ENCODE measurements at regions not wholly inside any gene's neighbourhood (a gene's known extent, or its start where the extent isn't known, plus 50 kb on each side); places are given as distances from the start of the nearest gene placed in this dataset.
"Not testable (repeated sequence)": the region's sequence is repeated elsewhere in the genome, so short reads cannot be mapped to it uniquely, and the experiment has no call there.

GRCh38 chr12:60498656-60499055 is 902.8 kb downstream of the SLC16A7 start:
- DNase-seq (ENCODE audit: low read depth in 2 of 2) = no peak

- DNase-seq (ENCODE audit: low read depth in 2 of 2) = no peak
Measured at GRCh38 chr12:60501124-60501729, 905.4 kb downstream of the SLC16A7 start.

GRCh38 chr12:60522684-60523400 is 927.0 kb downstream of the SLC16A7 start:
- DNase-seq (ENCODE audit: low read depth in 2 of 2) = no peak

- DNase-seq (ENCODE audit: low read depth in 2 of 2) = no peak
Measured at GRCh38 chr12:60529261-60529660, 933.4 kb downstream of the SLC16A7 start.

GRCh38 chr12:60529723-60530122 is 933.9 kb downstream of the SLC16A7 start:
- DNase-seq (ENCODE audit: low read depth in 2 of 2) = no peak

- DNase-seq (ENCODE audit: low read depth in 2 of 2) = no peak
Measured at GRCh38 chr12:60535363-60535762, 939.5 kb downstream of the SLC16A7 start.

GRCh38 chr12:60539592-60539991 is 943.8 kb downstream of the SLC16A7 start:
- no peak for DNase-seq (ENCODE audit: low read depth in 2 of 2)

GRCh38 chr12:60568914-60569313 is 973.1 kb downstream of the SLC16A7 start:
- no peak for DNase-seq (ENCODE audit: low read depth in 2 of 2)

GRCh38 chr12:60577607-60578006 is 981.8 kb downstream of the SLC16A7 start:
- no peak for DNase-seq (ENCODE audit: low read depth in 2 of 2)

GRCh38 chr12:60587664-60588063 is 991.8 kb downstream of the SLC16A7 start:
- DNase-seq (ENCODE audit: low read depth in 2 of 2) = not testable (repeated sequence)

GRCh38 chr12:60594035-60594711 is 998.3 kb downstream of the SLC16A7 start:
- no peak for DNase-seq (ENCODE audit: low read depth in 2 of 2)

- no peak for DNase-seq (ENCODE audit: low read depth in 2 of 2)
Measured at GRCh38 chr12:60602601-60603000, 1006.8 kb downstream of the SLC16A7 start.

GRCh38 chr12:60603475-60603874 is 1007.6 kb downstream of the SLC16A7 start:
- DNase-seq (ENCODE audit: low read depth in 2 of 2) = not testable (repeated sequence)

GRCh38 chr12:60616400-60616799 is 1020.6 kb downstream of the SLC16A7 start:
- DNase-seq (ENCODE audit: low read depth in 2 of 2) = no peak

GRCh38 chr12:60630796-60631195 is 1035.0 kb downstream of the SLC16A7 start:
- DNase-seq (ENCODE audit: low read depth in 2 of 2) = no peak

GRCh38 chr12:60644076-60644475 is 1048.2 kb downstream of the SLC16A7 start:
- DNase-seq (ENCODE audit: low read depth in 2 of 2) = no peak

- no peak for DNase-seq (ENCODE audit: low read depth in 2 of 2)
Measured at GRCh38 chr12:60666895-60667294, 1071.1 kb downstream of the SLC16A7 start.

- DNase-seq (ENCODE audit: low read depth in 2 of 2) = no peak
Measured at GRCh38 chr12:60672949-60673348, 1077.1 kb downstream of the SLC16A7 start.

GRCh38 chr12:60684988-60685655 is 1089.3 kb downstream of the SLC16A7 start:
- DNase-seq (ENCODE audit: low read depth in 2 of 2) = no peak

- DNase-seq (ENCODE audit: low read depth in 2 of 2) = no peak
Measured at GRCh38 chr12:60689137-60689536, 1093.3 kb downstream of the SLC16A7 start.

GRCh38 chr12:60693019-60693626 is 1097.3 kb downstream of the SLC16A7 start:
- DNase-seq (ENCODE audit: low read depth in 2 of 2) = no peak
